Transverse colon (tissue), 4 donors: ENCODE measurements at regions not wholly inside any gene's neighbourhood (a gene's known extent, or its start where the extent isn't known, plus 50 kb on each side); places are given as distances from the start of the nearest gene placed in this dataset.

Experiments
- CTCF ChIP-seq, 5 experiments: fragments of 200-600 bp in 3 of 5; fragments of 450-650 bp in 2 of 5; sonication (generic) in 3 of 5; IDR thresholded peaks; 1 replicate in 2 of 5; 2 replicates in 3 of 5; pipeline ENCODE4 v1.5.1; 2016 to 2017; ENCODE audit warnings: antibody characterized with exemption in 5 of 5, inconsistent platforms in 3 of 5, mild to moderate bottlenecking in 2 of 5, moderate library complexity in 1 of 5
- EP300 ChIP-seq: sonication (generic); formaldehyde crosslinking; IDR thresholded peaks from one replicate; pipeline ENCODE4 v1.6.1; 2017; ENCODE audit warnings: antibody characterized with exemption, low read depth
- POLR2AphosphoS5 ChIP-seq, 3 donors: sonication (generic); formaldehyde crosslinking; IDR thresholded peaks; one replicate each; pipeline ENCODE4 v1.6.1; 2016; ENCODE audit warnings: antibody characterized with exemption in 3 of 3

DNA sequence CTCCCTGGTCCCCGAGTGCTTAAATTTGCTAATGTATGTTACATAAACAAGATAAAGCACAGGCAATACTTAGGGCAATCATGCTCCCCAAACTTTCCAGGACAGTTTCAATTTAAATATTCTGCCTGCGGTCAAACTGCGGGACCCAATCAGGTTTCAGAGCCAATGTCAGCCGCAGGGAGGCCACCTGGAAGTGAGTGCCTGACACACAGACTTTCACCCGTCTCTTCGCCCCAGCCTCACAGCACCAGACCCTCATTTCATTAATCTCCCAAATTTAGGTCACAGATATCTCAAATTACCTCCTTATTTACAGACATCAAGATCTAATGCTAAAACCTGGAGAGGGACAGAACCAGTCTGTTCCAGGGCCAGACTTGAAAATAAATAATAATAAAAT is 107.2 kb upstream of the ALDH1A3 start:
- TF ChIP-seq CTCF (IDR thresholded peaks at IDR 0.05), result no peak
- TF ChIP-seq EP300, result no peak
- TF ChIP-seq POLR2AphosphoS5 (IDR thresholded peaks at IDR 0.05), result no peak
